HPDE6-E6E7 (cell line): ENCODE measurements at regions not wholly inside any gene's neighbourhood (a gene's known extent, or its start where the extent isn't known, plus 50 kb on each side); places are given as distances from the start of the nearest gene placed in this dataset.

Source experiments
- DNase-seq: peaks from one replicate; pipeline ENCODE4 v3.0.0; 2011; ENCODE audit warnings: missing footprints; ENCODE audit errors: extremely low spot score

GRCh38 chr4:175376287-175376977 is 435.6 kb downstream of the GPM6A start:
- DNase-seq: no peak

- DNase-seq: no peak
Measured at GRCh38 chr4:175377203-175377602, 434.9 kb downstream of the GPM6A start.

GRCh38 chr4:175378372-175378771 is 433.7 kb downstream of the GPM6A start:
- no peak for DNase-seq

GRCh38 chr4:175380841-175381240 is 431.2 kb downstream of the GPM6A start:
- no peak for DNase-seq

- DNase-seq: no peak
Measured at GRCh38 chr4:175385797-175386196, 426.3 kb downstream of the GPM6A start.

- DNase-seq: no peak
Measured at GRCh38 chr4:175386776-175387507, 425.1 kb downstream of the GPM6A start.

- no peak for DNase-seq
Measured at GRCh38 chr4:175394208-175394607, 417.9 kb downstream of the GPM6A start.

GRCh38 chr4:175405961-175406360 is 406.1 kb downstream of the GPM6A start:
- no peak for DNase-seq

- DNase-seq: no peak
Measured at GRCh38 chr4:175407926-175408325, 404.1 kb downstream of the GPM6A start.

- DNase-seq: no peak
Measured at GRCh38 chr4:175411251-175411650, 400.8 kb downstream of the GPM6A start.

GRCh38 chr4:175412161-175412560 is 399.9 kb downstream of the GPM6A start:
- no peak for DNase-seq

GRCh38 chr4:175412746-175413145 is 399.3 kb downstream of the GPM6A start:
- DNase-seq: no peak

- no peak for DNase-seq
Measured at GRCh38 chr4:175413561-175413960, 398.5 kb downstream of the GPM6A start.

GRCh38 chr4:175414602-175415001 is 397.5 kb downstream of the GPM6A start:
- no peak for DNase-seq

GRCh38 chr4:175418516-175418915 is 393.5 kb downstream of the GPM6A start:
- DNase-seq: no peak

- peak; percentile 14 for DNase-seq
Measured at GRCh38 chr4:175419236-175419718, 392.8 kb downstream of the GPM6A start.

GRCh38 chr4:175421506-175421905 is 390.6 kb downstream of the GPM6A start:
- DNase-seq: peak; percentile 15

GRCh38 chr4:175422331-175422730 is 389.7 kb downstream of the GPM6A start:
- no peak for DNase-seq

- no peak for DNase-seq
Measured at GRCh38 chr4:175424111-175424510, 388.0 kb downstream of the GPM6A start.

- DNase-seq: no peak
Measured at GRCh38 chr4:175427751-175428150, 384.3 kb downstream of the GPM6A start.

- no peak for DNase-seq
Measured at GRCh38 chr4:175431694-175432093, 380.4 kb downstream of the GPM6A start.

GRCh38 chr4:175435381-175435783 is 376.7 kb downstream of the GPM6A start:
- DNase-seq: no peak

- DNase-seq: no peak
Measured at GRCh38 chr4:175436196-175436595, 375.9 kb downstream of the GPM6A start.
